ENCODE measurements at regions not wholly inside any gene's neighbourhood (a gene's known extent, or its start where the extent isn't known, plus 50 kb on each side); places are given as distances from the start of the nearest gene placed in this dataset.
"Not testable (repeated sequence)": the region's sequence is repeated elsewhere in the genome, so short reads cannot be mapped to it uniquely, and the experiment has no call there.

DNA sequence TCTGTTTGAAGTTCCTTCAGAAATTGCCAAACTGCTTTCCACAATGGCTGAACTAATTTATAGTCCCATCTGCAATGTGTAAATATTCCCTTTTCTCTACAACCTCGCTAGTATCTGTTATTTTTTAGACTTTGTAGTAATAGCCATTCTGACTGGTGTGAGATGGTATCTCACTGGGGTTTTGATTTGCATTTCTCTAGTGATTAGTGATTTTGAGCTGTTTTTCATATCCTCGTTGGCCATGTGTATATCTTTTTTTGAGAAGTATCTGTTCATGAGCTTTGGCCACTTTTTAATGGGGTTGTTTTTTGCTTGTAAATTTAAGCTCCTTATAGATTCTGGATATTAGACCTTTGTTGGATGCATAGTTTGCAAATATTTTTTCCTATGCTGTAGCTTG lies 310.6 kb downstream of the ICE1 start:
- not testable (repeated sequence) for TF ChIP-seq POLR2A (IDR thresholded peaks at IDR 0.05; ENCODE audit: control extremely low read depth in 1 of 2, low read depth in 2 of 2, low read length in 2 of 2); RAD21 (IDR thresholded peaks at IDR 0.05 in 1 of 2, conservative IDR thresholded peaks at IDR 0.05 in 1 of 2; ENCODE audit: low read depth in 2 of 2, low read length in 2 of 2); POLR2AphosphoS5 (IDR thresholded peaks at IDR 0.05; ENCODE audit: low read depth, low read length)
- TF ChIP-seq, protein P1, sequence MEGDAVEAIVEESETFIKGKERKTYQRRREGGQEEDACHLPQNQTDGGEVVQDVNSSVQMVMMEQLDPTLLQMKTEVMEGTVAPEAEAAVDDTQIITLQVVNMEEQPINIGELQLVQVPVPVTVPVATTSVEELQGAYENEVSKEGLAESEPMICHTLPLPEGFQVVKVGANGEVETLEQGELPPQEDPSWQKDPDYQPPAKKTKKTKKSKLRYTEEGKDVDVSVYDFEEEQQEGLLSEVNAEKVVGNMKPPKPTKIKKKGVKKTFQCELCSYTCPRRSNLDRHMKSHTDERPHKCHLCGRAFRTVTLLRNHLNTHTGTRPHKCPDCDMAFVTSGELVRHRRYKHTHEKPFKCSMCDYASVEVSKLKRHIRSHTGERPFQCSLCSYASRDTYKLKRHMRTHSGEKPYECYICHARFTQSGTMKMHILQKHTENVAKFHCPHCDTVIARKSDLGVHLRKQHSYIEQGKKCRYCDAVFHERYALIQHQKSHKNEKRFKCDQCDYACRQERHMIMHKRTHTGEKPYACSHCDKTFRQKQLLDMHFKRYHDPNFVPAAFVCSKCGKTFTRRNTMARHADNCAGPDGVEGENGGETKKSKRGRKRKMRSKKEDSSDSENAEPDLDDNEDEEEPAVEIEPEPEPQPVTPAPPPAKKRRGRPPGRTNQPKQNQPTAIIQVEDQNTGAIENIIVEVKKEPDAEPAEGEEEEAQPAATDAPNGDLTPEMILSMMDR (IDR thresholded peaks at IDR 0.05; ENCODE audit: control extremely low read depth in 1 of 3, insufficient read depth in 1 of 3, low read depth in 1 of 3, low read length in 3 of 3) = not testable (repeated sequence)

Data from H1 (cell line).